Fibroblast of pulmonary artery (primary cell): ENCODE measurements at regions not wholly inside any gene's neighbourhood (a gene's known extent, or its start where the extent isn't known, plus 50 kb on each side); places are given as distances from the start of the nearest gene placed in this dataset.

ENCODE experiments used
- DNase-seq: peaks from one replicate; pipeline ENCODE4 v3.0.0-alpha.2; 2010; ENCODE audit warnings: low read depth
- H3K4me3 ChIP-seq: replicated peaks from 2 replicates; pipeline ENCODE4 v1.5.1; 2011; ENCODE audit warnings: low read depth, mild to moderate bottlenecking, control low read depth, low read length, moderate library complexity
- TF ChIP-seq, protein P1 (sequence below): IDR thresholded peaks from 2 replicates; pipeline ENCODE4 v1.5.1; 2011; ENCODE audit warnings: mild to moderate bottlenecking, control low read depth, low read length, inconsistent platforms; ENCODE audit errors: missing control alignments

GRCh38 chr7:136146925-136147324 is 169.8 kb upstream of the MTPN start:
- TF ChIP-seq, protein P1, sequence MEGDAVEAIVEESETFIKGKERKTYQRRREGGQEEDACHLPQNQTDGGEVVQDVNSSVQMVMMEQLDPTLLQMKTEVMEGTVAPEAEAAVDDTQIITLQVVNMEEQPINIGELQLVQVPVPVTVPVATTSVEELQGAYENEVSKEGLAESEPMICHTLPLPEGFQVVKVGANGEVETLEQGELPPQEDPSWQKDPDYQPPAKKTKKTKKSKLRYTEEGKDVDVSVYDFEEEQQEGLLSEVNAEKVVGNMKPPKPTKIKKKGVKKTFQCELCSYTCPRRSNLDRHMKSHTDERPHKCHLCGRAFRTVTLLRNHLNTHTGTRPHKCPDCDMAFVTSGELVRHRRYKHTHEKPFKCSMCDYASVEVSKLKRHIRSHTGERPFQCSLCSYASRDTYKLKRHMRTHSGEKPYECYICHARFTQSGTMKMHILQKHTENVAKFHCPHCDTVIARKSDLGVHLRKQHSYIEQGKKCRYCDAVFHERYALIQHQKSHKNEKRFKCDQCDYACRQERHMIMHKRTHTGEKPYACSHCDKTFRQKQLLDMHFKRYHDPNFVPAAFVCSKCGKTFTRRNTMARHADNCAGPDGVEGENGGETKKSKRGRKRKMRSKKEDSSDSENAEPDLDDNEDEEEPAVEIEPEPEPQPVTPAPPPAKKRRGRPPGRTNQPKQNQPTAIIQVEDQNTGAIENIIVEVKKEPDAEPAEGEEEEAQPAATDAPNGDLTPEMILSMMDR, result no peak
- no peak for DNase-seq
- H3K4me3 ChIP-seq, result no peak overlapping the region

- no peak overlapping the region for H3K4me3 ChIP-seq
- no peak for DNase-seq
- TF ChIP-seq, protein P1, result no peak
Observed at GRCh38 chr7:136144182-136144581, 167.0 kb upstream of the MTPN start.

- no peak overlapping the region for H3K4me3 ChIP-seq
- TF ChIP-seq, protein P1, result no peak
Observed at GRCh38 chr7:136143271-136143670, 166.1 kb upstream of the MTPN start.

DNA sequence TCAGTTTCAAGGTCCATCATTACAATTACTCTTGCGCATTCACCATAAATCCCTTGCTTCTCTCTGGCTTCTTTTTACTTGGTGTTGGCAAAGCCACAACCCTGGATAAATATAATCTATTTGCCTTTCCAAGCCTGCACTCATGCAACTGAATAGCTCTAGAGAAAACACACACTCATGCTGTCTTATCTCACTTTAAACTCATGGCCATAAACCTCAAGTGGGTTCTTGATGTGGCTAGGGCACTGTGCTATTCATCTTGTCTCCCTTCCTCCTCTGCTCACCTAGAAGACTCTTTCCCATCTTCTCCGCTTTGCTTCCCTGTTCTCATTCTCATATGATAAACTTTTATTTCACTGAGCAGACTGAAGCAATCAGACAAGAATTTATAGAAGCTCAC is 165.4 kb upstream of the MTPN start:
- DNase-seq, result no peak
- no peak overlapping the region for H3K4me3 ChIP-seq
- TF ChIP-seq, protein P1, result no peak

More at GRCh38 chr7:136143271-136143670, 166.1 kb upstream of the MTPN start:
- no peak for DNase-seq

- DNase-seq, result no peak
- H3K4me3 ChIP-seq, result no peak overlapping the region
- TF ChIP-seq, protein P1, result no peak
Observed at GRCh38 chr7:136140469-136140868, 163.3 kb upstream of the MTPN start.

DNA sequence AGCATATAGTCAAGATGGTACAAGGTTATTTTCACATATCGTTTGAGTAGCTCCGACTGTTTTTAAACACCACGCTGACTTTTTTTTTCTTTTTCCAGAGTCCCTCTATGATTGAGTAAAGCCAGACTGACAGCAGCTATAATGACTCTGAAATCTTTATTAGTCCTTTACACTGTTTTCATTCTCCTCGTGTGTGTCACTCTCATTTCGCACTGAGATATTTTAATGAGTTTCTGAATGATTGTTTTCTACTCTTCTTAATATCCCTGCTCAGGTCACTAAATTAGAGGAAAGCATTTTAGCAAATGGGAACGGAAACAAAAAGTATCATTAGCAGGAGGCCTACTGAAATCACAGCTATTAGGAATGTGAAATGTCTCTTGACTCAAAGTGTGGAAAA is 162.3 kb upstream of the MTPN start:
- TF ChIP-seq, protein P1, result no peak
- DNase-seq, result no peak

GRCh38 chr7:136138991-136139390 is 161.8 kb upstream of the MTPN start:
- no peak overlapping the region for H3K4me3 ChIP-seq
- TF ChIP-seq, protein P1, result no peak

More for the DNA sequence above, 162.3 kb upstream of the MTPN start:
- no peak overlapping the region for H3K4me3 ChIP-seq

More at GRCh38 chr7:136138991-136139390, 161.8 kb upstream of the MTPN start:
- no peak for DNase-seq
